WTC11 (cell line): ENCODE measurements at regions not wholly inside any gene's neighbourhood (a gene's known extent, or its start where the extent isn't known, plus 50 kb on each side); places are given as distances from the start of the nearest gene placed in this dataset.

Experiments used
- ATAC-seq: fragments of 200-7000 bp; cut with Tn5 transposase; 2 replicates; pipeline ENCODE4 v1.10.0; 2021; ENCODE audit warnings: mild to moderate bottlenecking, moderate library complexity
- CTCF ChIA-PET: fragments of 300-600 bp; sonication (Branson Sonifier 250); formaldehyde crosslinking; loops from one replicate; lab custom pipeline; 2021; ENCODE audit warnings: antibody characterized with exemption; lab: Charles Lee
- POLR2A ChIA-PET: fragments of 350-600 bp; sonication (Branson Sonifier 250); formaldehyde crosslinking; loops from one replicate; lab custom pipeline; 2021; ENCODE audit warnings: antibody characterized with exemption; lab: Charles Lee
- DNase-seq: peaks from one replicate; pipeline ENCODE4 v3.0.0; 2021; ENCODE audit warnings: low spot score
- H3K27ac Mint-ChIP-seq: 2 replicates; pipeline ENCODE4 v1.8.0; 2021; ENCODE audit warnings: mixed read lengths
- H3K27me3 Mint-ChIP-seq: 2 replicates; pipeline ENCODE4 v1.8.0; 2021; ENCODE audit warnings: low read depth, mild to moderate bottlenecking, moderate library complexity, mixed read lengths
- H3K36me3 Mint-ChIP-seq: 2 replicates; pipeline ENCODE4 v1.8.0; 2021; ENCODE audit warnings: mixed read lengths
- H3K4me1 Mint-ChIP-seq: 2 replicates; pipeline ENCODE4 v1.8.0; 2022; ENCODE audit warnings: mixed read lengths
- H3K4me3 Mint-ChIP-seq: 2 replicates; pipeline ENCODE4 v1.8.0; 2021; ENCODE audit warnings: mild to moderate bottlenecking, moderate library complexity, mixed read lengths
- H3K9me3 Mint-ChIP-seq: 2 replicates; pipeline ENCODE4 v1.8.0; 2021; ENCODE audit warnings: mixed read lengths
- FOXJ3 ChIP-seq: sonication (generic); formaldehyde crosslinking; IDR thresholded peaks from 2 replicates; pipeline ENCODE4 v1.9.0; 2021; ENCODE audit warnings: missing genetic modification reagents, mild to moderate bottlenecking, borderline replicate concordance
- HMGA2 ChIP-seq: fragments of 250-450 bp; sonication (Bioruptor Pico); IDR thresholded peaks from 2 replicates; pipeline ENCODE4 v1.4.0; 2021; ENCODE audit warnings: mild to moderate bottlenecking, moderate library complexity
- JAZF1 ChIP-seq: fragments of 250-450 bp; sonication (Bioruptor Pico); IDR thresholded peaks from 2 replicates; pipeline ENCODE4 v1.9.0; 2021; ENCODE audit warnings: moderate library complexity, mild to moderate bottlenecking, inconsistent platforms
- JUN ChIP-seq: sonication (generic); formaldehyde crosslinking; IDR thresholded peaks from 2 replicates; pipeline ENCODE4 v1.8.0; 2023; ENCODE audit warnings: mild to moderate bottlenecking, missing genetic modification reagents
- MYBL2 ChIP-seq: sonication (generic); formaldehyde crosslinking; IDR thresholded peaks from 2 replicates; pipeline ENCODE4 v1.8.1; 2023; ENCODE audit warnings: mild to moderate bottlenecking, moderate library complexity, missing genetic modification reagents
- NR3C1 ChIP-seq: sonication (generic); formaldehyde crosslinking; conservative IDR thresholded peaks from 2 replicates; pipeline ENCODE4 v1.8.1; 2023; ENCODE audit warnings: low read depth, mild to moderate bottlenecking, missing genetic modification reagents
- PRRX2 ChIP-seq: fragments of 250-450 bp; sonication (Bioruptor Pico); IDR thresholded peaks from 2 replicates; pipeline ENCODE4 v1.8.0; 2021; ENCODE audit warnings: mild to moderate bottlenecking
- SOX15 ChIP-seq: fragments of 250-450 bp; sonication (Bioruptor Pico); IDR thresholded peaks from 2 replicates; pipeline ENCODE4 v1.9.0; 2021; ENCODE audit warnings: mild to moderate bottlenecking
- TCF7 ChIP-seq: sonication (generic); formaldehyde crosslinking; IDR thresholded peaks from 2 replicates; pipeline ENCODE4 v1.8.0; 2022; ENCODE audit warnings: mild to moderate bottlenecking, low read depth, missing genetic modification reagents, moderate library complexity
- TP53 ChIP-seq: sonication (generic); formaldehyde crosslinking; IDR thresholded peaks from 2 replicates; pipeline ENCODE4 v1.8.1; 2023; ENCODE audit warnings: mild to moderate bottlenecking, missing genetic modification reagents
- TF ChIP-seq, protein P1 (sequence below): sonication (generic); formaldehyde crosslinking; IDR thresholded peaks from 2 replicates; pipeline ENCODE4 v1.8.1; 2023; ENCODE audit warnings: mild to moderate bottlenecking, missing genetic modification reagents, moderate library complexity
- TF ChIP-seq, protein P2 (sequence below): sonication (generic); formaldehyde crosslinking; IDR thresholded peaks from 2 replicates; pipeline ENCODE4 v1.8.0; 2022; ENCODE audit warnings: missing genetic modification reagents
- TF ChIP-seq, protein P3 (sequence below): fragments of 200-600 bp; IDR thresholded peaks from 2 replicates; pipeline ENCODE4 v1.8.0; 2022; ENCODE audit warnings: antibody characterized with exemption
- TF ChIP-seq, protein P4 (sequence below): fragments of 250-450 bp; sonication (Bioruptor Pico); IDR thresholded peaks from 2 replicates; pipeline ENCODE4 v1.8.0; 2021; ENCODE audit warnings: mild to moderate bottlenecking
- TF ChIP-seq, protein P5 (sequence below): sonication (generic); formaldehyde crosslinking; IDR thresholded peaks from 2 replicates; pipeline ENCODE4 v1.8.0; 2022; ENCODE audit warnings: mild to moderate bottlenecking, missing genetic modification reagents

DNA sequence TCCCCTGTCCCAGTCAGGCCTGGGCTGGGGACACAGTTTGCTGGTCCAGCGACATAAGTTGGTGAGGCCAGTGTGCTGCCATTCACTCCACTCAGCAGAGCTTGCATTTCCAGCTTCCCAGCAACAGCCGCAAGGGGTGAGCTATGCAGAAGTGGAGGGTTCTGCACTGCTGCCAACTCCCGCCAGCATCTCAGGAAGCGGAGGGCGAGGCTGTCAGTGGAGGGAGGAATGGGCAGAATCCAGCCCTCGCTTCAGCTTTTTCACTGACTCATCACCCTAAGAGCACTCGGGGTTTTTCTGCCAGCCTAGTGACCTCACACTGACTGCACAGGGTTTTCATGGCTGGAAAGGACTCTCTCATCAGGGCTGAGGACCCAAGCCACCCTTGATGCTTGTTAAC lies 625.1 kb upstream of the MKI67 start (continued):
- TF ChIP-seq NR3C1 (CRISPR knock-in tag) (no peak), PRRX2 (CRISPR knock-in tag) (no peak)
- TF ChIP-seq, protein P1, sequence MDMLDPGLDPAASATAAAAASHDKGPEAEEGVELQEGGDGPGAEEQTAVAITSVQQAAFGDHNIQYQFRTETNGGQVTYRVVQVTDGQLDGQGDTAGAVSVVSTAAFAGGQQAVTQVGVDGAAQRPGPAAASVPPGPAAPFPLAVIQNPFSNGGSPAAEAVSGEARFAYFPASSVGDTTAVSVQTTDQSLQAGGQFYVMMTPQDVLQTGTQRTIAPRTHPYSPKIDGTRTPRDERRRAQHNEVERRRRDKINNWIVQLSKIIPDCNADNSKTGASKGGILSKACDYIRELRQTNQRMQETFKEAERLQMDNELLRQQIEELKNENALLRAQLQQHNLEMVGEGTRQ (CRISPR knock-in tag) = no peak
- TF ChIP-seq, protein P2, sequence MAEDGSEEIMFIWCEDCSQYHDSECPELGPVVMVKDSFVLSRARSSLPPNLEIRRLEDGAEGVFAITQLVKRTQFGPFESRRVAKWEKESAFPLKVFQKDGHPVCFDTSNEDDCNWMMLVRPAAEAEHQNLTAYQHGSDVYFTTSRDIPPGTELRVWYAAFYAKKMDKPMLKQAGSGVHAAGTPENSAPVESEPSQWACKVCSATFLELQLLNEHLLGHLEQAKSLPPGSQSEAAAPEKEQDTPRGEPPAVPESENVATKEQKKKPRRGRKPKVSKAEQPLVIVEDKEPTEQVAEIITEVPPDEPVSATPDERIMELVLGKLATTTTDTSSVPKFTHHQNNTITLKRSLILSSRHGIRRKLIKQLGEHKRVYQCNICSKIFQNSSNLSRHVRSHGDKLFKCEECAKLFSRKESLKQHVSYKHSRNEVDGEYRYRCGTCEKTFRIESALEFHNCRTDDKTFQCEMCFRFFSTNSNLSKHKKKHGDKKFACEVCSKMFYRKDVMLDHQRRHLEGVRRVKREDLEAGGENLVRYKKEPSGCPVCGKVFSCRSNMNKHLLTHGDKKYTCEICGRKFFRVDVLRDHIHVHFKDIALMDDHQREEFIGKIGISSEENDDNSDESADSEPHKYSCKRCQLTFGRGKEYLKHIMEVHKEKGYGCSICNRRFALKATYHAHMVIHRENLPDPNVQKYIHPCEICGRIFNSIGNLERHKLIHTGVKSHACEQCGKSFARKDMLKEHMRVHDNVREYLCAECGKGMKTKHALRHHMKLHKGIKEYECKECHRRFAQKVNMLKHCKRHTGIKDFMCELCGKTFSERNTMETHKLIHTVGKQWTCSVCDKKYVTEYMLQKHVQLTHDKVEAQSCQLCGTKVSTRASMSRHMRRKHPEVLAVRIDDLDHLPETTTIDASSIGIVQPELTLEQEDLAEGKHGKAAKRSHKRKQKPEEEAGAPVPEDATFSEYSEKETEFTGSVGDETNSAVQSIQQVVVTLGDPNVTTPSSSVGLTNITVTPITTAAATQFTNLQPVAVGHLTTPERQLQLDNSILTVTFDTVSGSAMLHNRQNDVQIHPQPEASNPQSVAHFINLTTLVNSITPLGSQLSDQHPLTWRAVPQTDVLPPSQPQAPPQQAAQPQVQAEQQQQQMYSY (CRISPR knock-in tag) = no peak
- TF ChIP-seq, all 79 proteins: peak for 0

DNA sequence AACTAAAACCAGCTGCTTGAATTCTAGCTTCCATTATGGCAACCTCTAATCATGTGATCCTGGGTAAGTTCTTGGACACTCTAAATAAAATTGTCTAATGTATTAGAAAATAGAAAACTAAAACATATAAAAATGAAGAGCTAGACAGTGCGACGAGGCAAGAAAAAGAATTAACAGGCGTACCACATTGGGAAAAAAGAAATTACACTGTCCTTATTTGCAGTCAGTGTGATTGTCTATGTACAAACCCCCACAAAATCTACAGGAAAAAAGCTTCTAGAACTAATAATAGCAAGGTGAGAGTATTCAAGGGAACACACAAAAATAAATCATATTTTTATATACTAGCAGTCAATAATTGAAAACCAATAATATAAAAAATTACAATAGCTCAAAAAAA lies 625.6 kb upstream of the MKI67 start:
- DNase-seq = no peak
- peaks cover 11% of the 10 kb centered on the region for H3K36me3 Mint-ChIP-seq
- TF ChIP-seq TP53 (CRISPR knock-in tag) (no peak), JAZF1 (no peak), FOXJ3 (CRISPR knock-in tag) (no peak), HMGA2 (CRISPR knock-in tag) (no peak), NR3C1 (CRISPR knock-in tag) (no peak), MYBL2 (no peak), TCF7 (CRISPR knock-in tag) (no peak), JUN (CRISPR knock-in tag) (no peak), SOX15 (CRISPR knock-in tag) (no peak)
- TF ChIP-seq, protein P3, sequence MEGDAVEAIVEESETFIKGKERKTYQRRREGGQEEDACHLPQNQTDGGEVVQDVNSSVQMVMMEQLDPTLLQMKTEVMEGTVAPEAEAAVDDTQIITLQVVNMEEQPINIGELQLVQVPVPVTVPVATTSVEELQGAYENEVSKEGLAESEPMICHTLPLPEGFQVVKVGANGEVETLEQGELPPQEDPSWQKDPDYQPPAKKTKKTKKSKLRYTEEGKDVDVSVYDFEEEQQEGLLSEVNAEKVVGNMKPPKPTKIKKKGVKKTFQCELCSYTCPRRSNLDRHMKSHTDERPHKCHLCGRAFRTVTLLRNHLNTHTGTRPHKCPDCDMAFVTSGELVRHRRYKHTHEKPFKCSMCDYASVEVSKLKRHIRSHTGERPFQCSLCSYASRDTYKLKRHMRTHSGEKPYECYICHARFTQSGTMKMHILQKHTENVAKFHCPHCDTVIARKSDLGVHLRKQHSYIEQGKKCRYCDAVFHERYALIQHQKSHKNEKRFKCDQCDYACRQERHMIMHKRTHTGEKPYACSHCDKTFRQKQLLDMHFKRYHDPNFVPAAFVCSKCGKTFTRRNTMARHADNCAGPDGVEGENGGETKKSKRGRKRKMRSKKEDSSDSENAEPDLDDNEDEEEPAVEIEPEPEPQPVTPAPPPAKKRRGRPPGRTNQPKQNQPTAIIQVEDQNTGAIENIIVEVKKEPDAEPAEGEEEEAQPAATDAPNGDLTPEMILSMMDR = no peak
- TF ChIP-seq, protein P4, sequence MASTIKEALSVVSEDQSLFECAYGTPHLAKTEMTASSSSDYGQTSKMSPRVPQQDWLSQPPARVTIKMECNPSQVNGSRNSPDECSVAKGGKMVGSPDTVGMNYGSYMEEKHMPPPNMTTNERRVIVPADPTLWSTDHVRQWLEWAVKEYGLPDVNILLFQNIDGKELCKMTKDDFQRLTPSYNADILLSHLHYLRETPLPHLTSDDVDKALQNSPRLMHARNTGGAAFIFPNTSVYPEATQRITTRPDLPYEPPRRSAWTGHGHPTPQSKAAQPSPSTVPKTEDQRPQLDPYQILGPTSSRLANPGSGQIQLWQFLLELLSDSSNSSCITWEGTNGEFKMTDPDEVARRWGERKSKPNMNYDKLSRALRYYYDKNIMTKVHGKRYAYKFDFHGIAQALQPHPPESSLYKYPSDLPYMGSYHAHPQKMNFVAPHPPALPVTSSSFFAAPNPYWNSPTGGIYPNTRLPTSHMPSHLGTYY = no peak
- TF ChIP-seq, protein P2 (CRISPR knock-in tag) = no peak
- TF ChIP-seq, protein P5, sequence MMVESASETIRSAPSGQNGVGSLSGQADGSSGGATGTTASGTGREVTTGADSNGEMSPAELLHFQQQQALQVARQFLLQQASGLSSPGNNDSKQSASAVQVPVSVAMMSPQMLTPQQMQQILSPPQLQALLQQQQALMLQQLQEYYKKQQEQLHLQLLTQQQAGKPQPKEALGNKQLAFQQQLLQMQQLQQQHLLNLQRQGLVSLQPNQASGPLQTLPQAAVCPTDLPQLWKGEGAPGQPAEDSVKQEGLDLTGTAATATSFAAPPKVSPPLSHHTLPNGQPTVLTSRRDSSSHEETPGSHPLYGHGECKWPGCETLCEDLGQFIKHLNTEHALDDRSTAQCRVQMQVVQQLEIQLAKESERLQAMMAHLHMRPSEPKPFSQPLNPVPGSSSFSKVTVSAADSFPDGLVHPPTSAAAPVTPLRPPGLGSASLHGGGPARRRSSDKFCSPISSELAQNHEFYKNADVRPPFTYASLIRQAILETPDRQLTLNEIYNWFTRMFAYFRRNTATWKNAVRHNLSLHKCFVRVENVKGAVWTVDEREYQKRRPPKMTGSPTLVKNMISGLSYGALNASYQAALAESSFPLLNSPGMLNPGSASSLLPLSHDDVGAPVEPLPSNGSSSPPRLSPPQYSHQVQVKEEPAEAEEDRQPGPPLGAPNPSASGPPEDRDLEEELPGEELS (CRISPR knock-in tag) = no peak
- TF ChIP-seq, all 79 proteins: peak for 0
- POLR2A ChIA-PET = no interaction called here
- Mint-ChIP-seq H3K4me3 (no peak overlapping the region), H3K9me3 (peaks cover 18% of the 10 kb centered on the region), H3K4me1 (no peaks in the 10 kb centered on the region), H3K27ac (no peak overlapping the region), H3K27me3 (no peaks in the 10 kb centered on the region)
- ATAC-seq = no peak
- CTCF ChIA-PET = no interaction called here
